Activated CD4-positive, alpha-beta T cell treated with anti-CD3 and anti-CD28 coated beads, Interleukin-2, amount 50 U/mL, for 48 hours (primary cell): ENCODE measurements at regions not wholly inside any gene's neighbourhood (a gene's known extent, or its start where the extent isn't known, plus 50 kb on each side); places are given as distances from the start of the nearest gene placed in this dataset.
"Not testable (repeated sequence)": the region's sequence is repeated elsewhere in the genome, so short reads cannot be mapped to it uniquely, and the experiment has no call there.

Experiments used
- DNase-seq, 2 experiments: peaks; one replicate each; pipeline ENCODE4 v3.0.0-alpha.2; 2020

DNA sequence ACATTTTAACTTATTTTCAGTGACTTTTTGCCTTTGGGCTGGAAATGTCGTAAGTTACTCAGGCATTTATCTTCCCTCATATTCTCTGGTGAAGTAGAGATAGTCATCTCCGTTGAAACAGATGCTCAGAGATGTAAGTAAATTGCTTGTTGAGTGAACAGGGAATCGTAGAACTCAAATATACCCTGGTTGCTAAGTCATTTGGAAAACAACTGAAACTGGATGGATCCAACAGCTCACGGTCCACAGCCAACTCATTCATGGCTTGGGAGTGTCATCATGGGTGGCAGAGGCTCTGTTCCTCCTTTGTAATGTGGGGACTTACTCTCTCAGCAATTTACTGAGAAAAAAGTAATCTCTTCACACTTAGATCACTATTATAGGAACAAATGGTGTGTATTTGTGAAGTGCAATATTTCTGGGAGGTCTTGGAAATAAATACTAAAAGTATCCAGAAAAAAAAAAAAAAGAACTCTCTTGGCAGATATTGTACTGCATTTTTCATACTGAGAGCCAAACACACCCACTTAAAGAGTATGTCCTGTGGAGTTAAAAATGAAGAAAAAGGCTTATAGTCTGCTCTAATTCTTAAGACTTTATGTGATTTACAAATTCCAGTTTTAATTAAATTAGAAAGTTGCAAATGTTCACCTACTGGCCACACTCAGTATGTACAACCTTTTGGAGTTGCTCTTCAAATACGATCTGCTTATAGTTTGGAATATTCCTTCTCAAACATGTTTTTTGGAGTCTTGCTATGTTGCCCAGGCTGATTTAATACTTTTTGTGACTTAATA is 107.4 kb downstream of the LEPR start:
- no peak for DNase-seq

DNA sequence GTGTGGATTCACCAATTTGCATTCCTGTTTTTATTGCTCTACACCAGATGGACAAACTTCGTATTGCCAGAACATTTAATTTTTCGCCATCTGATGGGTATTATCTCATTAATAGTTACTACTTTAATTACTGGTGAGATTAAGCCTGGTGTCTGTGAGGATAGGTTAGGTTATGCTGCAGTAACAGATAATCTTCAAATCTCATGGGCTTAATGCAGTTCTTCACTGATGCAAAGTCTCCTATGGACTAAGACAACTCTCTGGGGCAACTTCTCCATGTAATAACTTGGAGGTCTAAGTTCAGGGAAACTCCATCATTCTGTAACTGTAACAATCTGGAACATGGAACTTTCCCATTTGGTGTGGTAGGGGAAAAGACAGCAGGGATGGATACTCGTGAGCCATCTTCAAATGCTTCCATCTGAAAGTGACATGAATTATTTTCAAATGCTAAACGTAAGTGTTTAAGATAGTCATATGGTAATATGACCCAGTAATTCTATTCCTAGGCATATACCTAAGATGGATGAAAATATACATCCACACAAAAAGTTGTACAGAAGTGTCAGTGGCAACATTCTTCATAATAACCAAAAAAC is 111.6 kb downstream of the LEPR start:
- DNase-seq: no peak

GRCh38 chr1:65535981-65536380 is 115.5 kb downstream of the LEPR start:
- no peak for DNase-seq

DNA sequence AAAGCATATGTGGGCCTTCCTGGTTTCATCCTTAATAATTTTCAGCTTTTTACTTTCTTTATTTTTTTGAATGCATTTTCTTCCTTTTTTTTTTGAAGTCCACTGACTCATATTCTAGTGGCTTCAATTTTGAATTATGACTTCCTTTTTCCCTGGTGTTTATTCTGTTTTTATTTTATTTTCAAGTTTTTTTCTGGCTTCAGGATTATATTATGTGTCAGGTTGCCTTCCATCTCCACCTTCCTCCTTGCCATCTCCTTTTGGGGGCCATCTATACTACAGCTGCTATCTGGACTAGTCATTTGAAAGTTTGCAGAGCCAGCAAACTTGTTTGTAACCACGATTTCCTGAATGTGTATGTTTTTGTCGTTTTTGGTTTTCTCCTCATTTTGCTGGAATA is 117.6 kb downstream of the LEPR start:
- DNase-seq: no peak

DNA sequence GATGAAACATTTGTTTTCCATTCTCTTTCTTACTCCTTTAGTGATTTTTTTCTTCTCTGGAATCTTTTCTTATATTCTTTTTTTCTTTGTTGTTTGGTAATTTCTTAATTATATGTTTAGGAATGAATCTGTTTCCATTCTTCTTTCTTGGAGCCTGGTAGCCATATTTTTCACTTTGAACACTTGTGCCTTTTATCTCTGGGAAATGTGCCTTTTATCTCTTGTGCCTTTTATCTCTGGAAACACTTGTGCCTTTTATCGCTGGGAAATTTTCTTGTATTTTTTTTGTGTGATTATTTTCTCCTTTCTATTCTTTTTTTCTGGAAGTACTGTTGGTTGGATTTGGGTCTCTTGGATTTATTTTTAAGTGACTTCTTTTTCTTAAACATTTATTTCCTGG is 118.2 kb downstream of the LEPR start:
- no peak for DNase-seq

DNA sequence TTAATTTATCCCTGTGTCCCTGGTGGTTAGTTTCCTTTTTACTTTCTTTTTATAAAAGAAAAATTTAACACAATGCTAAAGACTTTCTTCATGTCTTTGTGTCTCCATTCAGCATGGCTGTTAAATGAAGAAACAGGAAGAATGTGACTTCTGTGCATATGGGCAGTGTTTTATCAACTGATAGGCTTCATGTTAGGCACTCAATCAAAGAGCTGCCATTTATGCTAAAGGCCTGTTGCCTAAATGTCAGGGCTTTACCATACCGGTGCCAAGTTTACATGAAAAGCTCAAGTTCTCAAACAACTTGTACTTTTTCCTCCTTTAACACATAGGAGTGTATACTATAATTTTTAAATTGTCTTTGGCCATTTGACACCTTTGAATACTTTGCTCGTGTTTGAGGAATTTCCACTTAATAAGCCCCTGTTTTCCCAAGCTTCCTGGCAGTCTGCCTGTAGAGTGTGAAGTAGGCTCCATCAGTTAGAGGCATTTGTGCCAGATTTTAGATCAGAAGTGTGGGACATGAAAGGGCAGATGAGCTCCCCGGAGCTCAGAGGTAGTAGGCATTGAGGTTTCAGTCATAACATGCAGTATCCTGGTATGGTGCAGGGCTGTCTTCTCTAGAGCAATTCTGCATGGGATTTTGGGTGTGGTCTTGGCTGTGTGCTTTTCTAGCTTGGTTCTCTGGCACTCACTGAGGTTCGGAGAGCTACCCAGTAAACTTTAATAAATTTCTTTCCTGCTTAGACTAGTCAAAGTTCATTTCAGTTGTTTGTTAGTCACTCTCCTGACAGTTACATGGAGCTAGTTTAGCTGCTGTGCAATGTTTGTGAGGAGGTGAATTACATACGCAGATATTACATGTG is 119.0 kb downstream of the LEPR start:
- DNase-seq: no peak

- DNase-seq: no peak
These were observed 120.7 kb downstream of the LEPR start for GRCh38 chr1:65541161-65541560.

GRCh38 chr1:65541865-65542264 is 121.4 kb downstream of the LEPR start:
- no peak for DNase-seq

DNA sequence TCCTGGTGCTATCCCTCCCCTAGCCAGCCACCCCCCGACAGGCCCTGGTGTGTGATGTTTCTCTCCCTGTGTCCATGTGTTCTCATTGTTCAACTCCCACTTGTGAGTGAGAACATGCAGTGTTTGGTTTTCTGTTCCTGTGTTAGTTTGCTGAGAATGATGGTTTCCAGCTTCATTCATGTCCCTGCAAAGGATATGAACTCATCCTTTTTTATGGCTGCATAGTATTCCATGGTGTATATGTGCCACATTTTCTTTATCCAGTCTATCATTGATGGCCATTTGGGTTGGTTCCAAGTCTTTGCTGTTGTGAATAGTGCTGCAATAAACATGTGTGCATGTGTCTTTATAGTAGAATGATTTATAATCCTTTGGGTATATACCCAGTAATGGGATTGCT is 122.1 kb downstream of the LEPR start:
- not testable (repeated sequence) for DNase-seq

GRCh38 chr1:65550306-65551010 is 130.0 kb downstream of the LEPR start:
- not testable (repeated sequence) for DNase-seq

DNA sequence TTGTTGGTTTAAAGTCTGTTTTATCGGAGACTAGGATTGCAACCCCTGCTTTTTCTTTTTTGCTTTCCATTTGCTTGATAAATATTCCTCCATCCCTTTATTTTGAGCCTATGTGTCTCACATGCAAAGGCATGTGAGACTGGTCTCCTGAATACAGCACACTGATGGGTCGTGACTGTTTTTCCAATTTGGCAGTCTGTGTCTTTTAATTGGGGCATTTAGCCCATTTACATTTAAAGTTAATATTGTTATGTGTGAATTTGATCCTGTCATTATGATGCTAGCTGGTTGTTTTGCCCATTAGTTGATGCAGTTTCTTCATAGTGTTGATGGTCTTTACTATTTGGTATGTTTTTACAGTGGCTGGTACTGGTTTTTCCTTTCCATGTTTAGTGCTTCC is 132.0 kb downstream of the LEPR start:
- DNase-seq: not testable (repeated sequence)

DNA sequence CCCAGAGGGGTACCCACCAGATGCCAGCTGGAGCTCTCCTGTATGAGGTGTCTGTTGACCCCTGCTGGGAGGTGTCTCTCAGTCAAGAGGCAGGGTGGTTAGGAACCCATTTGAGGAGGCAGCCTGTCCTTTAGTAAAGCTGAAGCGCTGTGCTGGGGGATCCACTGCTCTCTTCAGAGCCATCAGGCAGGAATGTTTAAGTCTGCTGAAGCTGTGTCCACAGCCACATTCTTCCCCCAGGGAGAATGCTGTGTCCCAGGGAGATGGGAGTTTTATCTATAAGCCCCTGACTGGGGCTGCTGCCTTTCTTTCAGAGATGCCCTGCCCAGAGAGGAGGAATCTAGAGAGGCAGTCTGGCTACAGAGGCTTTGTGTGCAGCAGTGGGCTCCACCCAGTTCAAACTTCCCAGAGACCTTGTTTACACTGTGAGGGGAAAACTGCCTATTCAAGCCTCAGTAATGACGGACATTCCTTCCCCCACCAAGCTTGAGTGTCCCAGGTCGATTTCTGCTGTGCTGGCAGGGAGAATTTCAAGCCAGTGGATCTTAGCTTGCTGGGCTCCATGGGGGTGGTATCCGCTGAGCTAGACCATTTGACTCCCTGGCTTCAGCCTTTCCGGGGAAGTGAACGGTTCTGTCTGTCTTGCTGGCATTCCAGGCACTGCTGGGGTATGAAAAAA is 133.8 kb downstream of the LEPR start:
- not testable (repeated sequence) for DNase-seq

- DNase-seq: no peak
These were observed 134.4 kb downstream of the LEPR start for GRCh38 chr1:65554829-65555228.

- DNase-seq: no peak
These were observed 137.7 kb downstream of the LEPR start for GRCh38 chr1:65558215-65558614.

GRCh38 chr1:65564493-65564892 is 144.0 kb downstream of the LEPR start:
- no peak for DNase-seq

DNA sequence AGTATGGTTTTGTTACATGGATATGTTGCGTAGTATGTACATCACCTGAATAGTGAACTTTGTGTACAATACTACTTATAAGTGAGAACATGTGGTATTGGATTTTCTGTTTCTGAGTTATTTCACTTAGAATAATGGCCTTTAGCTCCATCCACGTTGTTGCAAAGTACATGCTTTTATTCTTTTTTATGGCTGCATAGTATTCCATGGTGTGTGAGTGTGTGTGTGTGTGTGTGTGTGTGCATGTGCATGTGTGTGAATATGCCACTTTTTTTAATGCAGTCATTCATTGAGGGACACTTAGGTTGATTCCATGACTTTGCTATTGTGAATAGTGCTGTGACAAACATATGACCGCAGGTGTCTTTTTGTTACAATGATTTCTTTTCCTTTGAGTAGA is 147.8 kb downstream of the LEPR start:
- no peak for DNase-seq

GRCh38 chr1:65572701-65573421 is 152.4 kb downstream of the LEPR start:
- no peak for DNase-seq

GRCh38 chr1:65577278-65577677 is 156.8 kb downstream of the LEPR start:
- no peak for DNase-seq

GRCh38 chr1:65577982-65578381 is 157.5 kb downstream of the LEPR start:
- DNase-seq: not testable (repeated sequence)

DNA sequence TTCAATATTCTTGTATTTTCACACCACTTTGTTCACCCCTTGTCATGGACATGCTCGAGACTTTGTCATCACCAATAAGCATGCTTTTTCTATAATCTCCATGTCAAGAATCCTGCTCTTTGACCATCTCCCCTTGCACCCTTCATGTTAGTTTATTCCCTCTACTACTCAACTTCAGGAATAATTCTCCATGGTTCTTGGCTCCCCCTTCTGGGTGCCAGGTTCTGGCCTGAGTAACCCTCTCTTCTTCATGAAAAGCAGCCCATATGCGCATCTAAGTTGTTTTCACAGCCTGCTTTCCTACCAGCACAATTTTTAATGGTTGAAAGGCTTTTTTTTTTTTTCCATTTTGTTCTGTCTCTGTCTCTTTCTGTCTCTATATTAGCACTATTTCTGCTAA is 160.7 kb downstream of the LEPR start:
- no peak for DNase-seq

DNA sequence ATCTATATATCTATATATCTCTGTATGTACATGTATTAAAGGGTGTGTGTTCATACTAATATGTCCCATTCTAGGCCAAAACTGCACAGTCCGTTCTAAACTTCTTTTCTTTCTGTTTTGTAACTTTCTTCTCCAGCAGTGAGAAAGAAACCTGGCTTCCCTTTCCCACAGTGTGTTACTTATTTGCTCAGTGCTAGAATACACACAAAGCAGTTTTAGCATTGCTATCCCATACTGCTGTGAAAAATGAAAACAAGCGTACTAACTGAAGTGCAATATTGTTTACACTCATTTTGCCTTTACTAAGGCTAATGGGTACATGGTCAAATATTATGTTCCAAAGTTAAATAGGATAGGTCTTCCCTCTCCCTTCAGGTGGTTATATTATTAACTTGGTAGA is 163.9 kb downstream of the LEPR start:
- DNase-seq: no peak

GRCh38 chr1:65590279-65590678 is 169.8 kb downstream of the LEPR start:
- DNase-seq: no peak
